HG03196 (cell line): ENCODE measurements at regions not wholly inside any gene's neighbourhood (a gene's known extent, or its start where the extent isn't known, plus 50 kb on each side); places are given as distances from the start of the nearest gene placed in this dataset.

Experiments used
- ATAC-seq: cut with Tn5 transposase; IDR thresholded peaks from one replicate; pipeline ENCODE4 v1.9.1; 2021; ENCODE audit not compliant: unreplicated experiment

- no peak for ATAC-seq
Measured at GRCh38 chr10:33453081-33454025, 118.9 kb upstream of the NRP1 start.

- no peak for ATAC-seq
Measured at GRCh38 chr10:33448421-33449140, 114.1 kb upstream of the NRP1 start.

- ATAC-seq: no peak
Measured at GRCh38 chr10:33441561-33441960, 107.1 kb upstream of the NRP1 start.

- no peak for ATAC-seq
Measured at GRCh38 chr10:33434933-33435332, 100.5 kb upstream of the NRP1 start.

- ATAC-seq: no peak
Measured at GRCh38 chr10:33428682-33429081, 94.2 kb upstream of the NRP1 start.

GRCh38 chr10:33423154-33423529, 88.7 kb upstream of the NRP1 start:
- no peak for ATAC-seq

GRCh38 chr10:33422471-33423153, 88.1 kb upstream of the NRP1 start:
- ATAC-seq: no peak

GRCh38 chr10:33421789-33422462, 87.5 kb upstream of the NRP1 start:
- no peak for ATAC-seq

GRCh38 chr10:33419311-33419710, 84.8 kb upstream of the NRP1 start:
- ATAC-seq: no peak

- ATAC-seq: no peak
Measured at GRCh38 chr10:33418301-33418700, 83.8 kb upstream of the NRP1 start.

GRCh38 chr10:33416691-33417090, 82.2 kb upstream of the NRP1 start:
- ATAC-seq: no peak

- ATAC-seq: no peak
Measured at GRCh38 chr10:33416209-33416608, 81.7 kb upstream of the NRP1 start.

- no peak for ATAC-seq
Measured at GRCh38 chr10:33414841-33415240, 80.4 kb upstream of the NRP1 start.

- ATAC-seq: no peak
Measured at GRCh38 chr10:33412653-33413361, 78.3 kb upstream of the NRP1 start.

- ATAC-seq: no peak
Measured at GRCh38 chr10:33412241-33412640, 77.8 kb upstream of the NRP1 start.

GRCh38 chr10:33410860-33411234, 76.4 kb upstream of the NRP1 start:
- no peak for ATAC-seq

- no peak for ATAC-seq
Measured at GRCh38 chr10:33410096-33410859, 75.8 kb upstream of the NRP1 start.

- ATAC-seq: no peak
Measured at GRCh38 chr10:33406596-33406995, 72.1 kb upstream of the NRP1 start.

GRCh38 chr10:33402220-33403073, 68.0 kb upstream of the NRP1 start:
- ATAC-seq: no peak
